Fibroblast of lung (primary cell): ENCODE measurements at regions not wholly inside any gene's neighbourhood (a gene's known extent, or its start where the extent isn't known, plus 50 kb on each side); places are given as distances from the start of the nearest gene placed in this dataset.

Experiments used
- CTCF ChIP-seq, 2 donors: IDR thresholded peaks in 1 of 2; conservative IDR thresholded peaks in 1 of 2; 1 replicate in 1 of 2; 2 replicates in 1 of 2; pipeline ENCODE4 v1.5.1; 2011 to 2012; ENCODE audit warnings: low read length in 2 of 2, control low read depth in 1 of 2, inconsistent platforms in 1 of 2, low read depth in 1 of 2, mild to moderate bottlenecking in 1 of 2
- EZH2 ChIP-seq: IDR thresholded peaks from 2 replicates; pipeline ENCODE4 v1.5.1; 2012; ENCODE audit warnings: low read length, control low read depth, mild to moderate bottlenecking; ENCODE audit errors: missing control alignments

- TF ChIP-seq CTCF (conservative IDR thresholded peaks at IDR 0.05 in 1 of 2, IDR thresholded peaks at IDR 0.05 in 1 of 2; ENCODE audit: low read depth in 1 of 2, low read length in 2 of 2) (no peak), EZH2 (no peak)
These were observed 222.6 kb downstream of the RNF144B start for GRCh38 chr6:18609715-18610114.
